Natural killer cell (primary cell): ENCODE measurements at regions not wholly inside any gene's neighbourhood (a gene's known extent, or its start where the extent isn't known, plus 50 kb on each side); places are given as distances from the start of the nearest gene placed in this dataset.

Experiments used
- ATAC-seq, 3 donors: fragments of 150-1000 bp in 2 of 3; fragments of 200-7000 bp in 1 of 3; cut with Tn5 transposase; 1 replicate in 1 of 3; 2 replicates in 2 of 3; pipeline ENCODE4 v1.10.0; 2021; ENCODE audit warnings: mild to moderate bottlenecking in 2 of 3, moderate library complexity in 2 of 3
- DNase-seq, 2 donors: peaks; one replicate each; pipeline versions ENCODE4 v3.0.0 to v3.0.0-alpha.2; 2013 to 2021; ENCODE audit warnings: mixed read lengths in 1 of 2
- H3K27ac ChIP-seq: one replicate; pipeline ENCODE4 v1.5.1; 2013; ENCODE audit warnings: mild to moderate bottlenecking, low read length
- H3K27me3 ChIP-seq: one replicate; pipeline ENCODE4 v1.6.1; 2013; ENCODE audit warnings: low read length; ENCODE audit not compliant: control insufficient read depth, insufficient read depth
- H3K36me3 ChIP-seq: one replicate; pipeline ENCODE4 v1.6.1; 2013; ENCODE audit warnings: low read length; ENCODE audit not compliant: control insufficient read depth, insufficient read depth
- H3K4me1 ChIP-seq: one replicate; pipeline ENCODE4 v1.6.1; 2013; ENCODE audit warnings: low read length; ENCODE audit not compliant: control insufficient read depth, insufficient read depth
- H3K4me3 ChIP-seq: one replicate; pipeline ENCODE4 v1.5.1; 2013; ENCODE audit warnings: low read length
- H3K9me3 ChIP-seq: one replicate; pipeline ENCODE4 v1.6.1; 2013; ENCODE audit warnings: low read length; ENCODE audit not compliant: control insufficient read depth, insufficient read depth
- H3K27ac Mint-ChIP-seq, 2 donors: one replicate each; pipeline ENCODE4 v1.8.0; 2022; ENCODE audit warnings: mild to moderate bottlenecking in 2 of 2, mixed read lengths in 2 of 2, moderate library complexity in 1 of 2
- H3K27me3 Mint-ChIP-seq, 2 donors: one replicate each; pipeline ENCODE4 v1.8.0; 2022; ENCODE audit warnings: low read depth in 2 of 2, mixed read lengths in 2 of 2
- H3K36me3 Mint-ChIP-seq: one replicate; pipeline ENCODE4 v1.8.0; 2022; ENCODE audit warnings: mixed read lengths
- H3K4me1 Mint-ChIP-seq, 2 donors: one replicate each; pipeline ENCODE4 v1.8.0; 2022; ENCODE audit warnings: mixed read lengths in 2 of 2
- H3K4me3 Mint-ChIP-seq: one replicate; pipeline ENCODE4 v1.8.0; 2022; ENCODE audit warnings: mild to moderate bottlenecking, moderate library complexity, mixed read lengths
- H3K9me3 Mint-ChIP-seq, 2 donors: one replicate each; pipeline ENCODE4 v1.8.0; 2022; ENCODE audit warnings: mixed read lengths in 2 of 2
- WGBS: methylation state at CpG from one replicate; pipeline ENCODE4 v1.1.7; 2013; ENCODE audit warnings: missing lambda C conversion rate; ENCODE audit not compliant: insufficient coverage; 5-methylcytosine and 5-hydroxymethylcytosine counted together
- intact Hi-C: fragments of 100-400 bp; cut with micrococcal nuclease; formaldehyde crosslinking; loops from one replicate; pipeline ENCODE4 v1.14.2; 2022
- TF ChIP-seq, protein P1 (sequence below): fragments of 200-600 bp; IDR thresholded peaks from one replicate; pipeline ENCODE4 v1.8.0; 2022; ENCODE audit warnings: antibody characterized with exemption

DNA sequence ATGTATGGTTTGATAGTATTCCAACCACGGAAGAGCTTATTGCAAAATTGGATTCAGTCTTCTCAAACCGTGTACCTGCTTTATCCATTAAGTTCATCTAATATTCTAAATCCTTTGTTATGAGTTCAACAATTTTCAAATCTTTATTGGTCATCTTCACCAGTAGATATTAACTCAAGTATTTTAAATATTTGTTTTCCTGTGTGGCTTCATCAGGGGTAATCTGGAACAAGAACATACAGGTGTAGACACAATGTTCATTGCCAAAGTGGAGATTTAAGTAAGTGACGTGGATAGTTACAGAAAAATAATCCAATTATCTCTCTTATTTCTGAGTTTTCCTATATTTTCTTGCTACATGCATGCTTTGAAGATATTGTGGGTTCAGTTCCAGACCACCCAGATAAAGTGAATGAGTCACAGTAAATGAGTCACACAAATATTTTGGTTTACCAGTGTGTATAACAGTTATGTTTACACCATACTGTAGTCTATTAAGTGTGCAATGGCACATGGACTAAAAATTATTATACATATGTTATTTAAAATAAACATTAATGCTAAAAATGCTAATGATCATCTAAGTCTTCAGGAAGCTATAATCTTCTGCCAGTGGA, 429.0 kb upstream of the POT1 start:
- no peak overlapping the region for H3K27ac ChIP-seq
- H3K36me3 ChIP-seq, result no peaks in the 10 kb centered on the region
- intact Hi-C loops, result no loop called here
- H3K36me3 Mint-ChIP-seq, result no peaks in the 10 kb centered on the region
- H3K27ac Mint-ChIP-seq, result no peak overlapping the region
- H3K9me3 ChIP-seq, result no peaks in the 10 kb centered on the region
- TF ChIP-seq, protein P1, sequence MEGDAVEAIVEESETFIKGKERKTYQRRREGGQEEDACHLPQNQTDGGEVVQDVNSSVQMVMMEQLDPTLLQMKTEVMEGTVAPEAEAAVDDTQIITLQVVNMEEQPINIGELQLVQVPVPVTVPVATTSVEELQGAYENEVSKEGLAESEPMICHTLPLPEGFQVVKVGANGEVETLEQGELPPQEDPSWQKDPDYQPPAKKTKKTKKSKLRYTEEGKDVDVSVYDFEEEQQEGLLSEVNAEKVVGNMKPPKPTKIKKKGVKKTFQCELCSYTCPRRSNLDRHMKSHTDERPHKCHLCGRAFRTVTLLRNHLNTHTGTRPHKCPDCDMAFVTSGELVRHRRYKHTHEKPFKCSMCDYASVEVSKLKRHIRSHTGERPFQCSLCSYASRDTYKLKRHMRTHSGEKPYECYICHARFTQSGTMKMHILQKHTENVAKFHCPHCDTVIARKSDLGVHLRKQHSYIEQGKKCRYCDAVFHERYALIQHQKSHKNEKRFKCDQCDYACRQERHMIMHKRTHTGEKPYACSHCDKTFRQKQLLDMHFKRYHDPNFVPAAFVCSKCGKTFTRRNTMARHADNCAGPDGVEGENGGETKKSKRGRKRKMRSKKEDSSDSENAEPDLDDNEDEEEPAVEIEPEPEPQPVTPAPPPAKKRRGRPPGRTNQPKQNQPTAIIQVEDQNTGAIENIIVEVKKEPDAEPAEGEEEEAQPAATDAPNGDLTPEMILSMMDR, result no peak
- no peaks in the 10 kb centered on the region for H3K4me1 ChIP-seq
- H3K9me3 Mint-ChIP-seq, result no peaks in the 10 kb centered on the region
- no peaks in the 10 kb centered on the region for H3K27me3 ChIP-seq
- no peak overlapping the region for H3K4me3 ChIP-seq
- no CpG with 5 or more reads among the region's 3 CpGs for WGBS
- no peaks in the 10 kb centered on the region for H3K4me1 Mint-ChIP-seq
- DNase-seq (no peak), ATAC-seq (no peak)
- no peak overlapping the region for H3K4me3 Mint-ChIP-seq
- no peaks in the 10 kb centered on the region for H3K27me3 Mint-ChIP-seq

DNA sequence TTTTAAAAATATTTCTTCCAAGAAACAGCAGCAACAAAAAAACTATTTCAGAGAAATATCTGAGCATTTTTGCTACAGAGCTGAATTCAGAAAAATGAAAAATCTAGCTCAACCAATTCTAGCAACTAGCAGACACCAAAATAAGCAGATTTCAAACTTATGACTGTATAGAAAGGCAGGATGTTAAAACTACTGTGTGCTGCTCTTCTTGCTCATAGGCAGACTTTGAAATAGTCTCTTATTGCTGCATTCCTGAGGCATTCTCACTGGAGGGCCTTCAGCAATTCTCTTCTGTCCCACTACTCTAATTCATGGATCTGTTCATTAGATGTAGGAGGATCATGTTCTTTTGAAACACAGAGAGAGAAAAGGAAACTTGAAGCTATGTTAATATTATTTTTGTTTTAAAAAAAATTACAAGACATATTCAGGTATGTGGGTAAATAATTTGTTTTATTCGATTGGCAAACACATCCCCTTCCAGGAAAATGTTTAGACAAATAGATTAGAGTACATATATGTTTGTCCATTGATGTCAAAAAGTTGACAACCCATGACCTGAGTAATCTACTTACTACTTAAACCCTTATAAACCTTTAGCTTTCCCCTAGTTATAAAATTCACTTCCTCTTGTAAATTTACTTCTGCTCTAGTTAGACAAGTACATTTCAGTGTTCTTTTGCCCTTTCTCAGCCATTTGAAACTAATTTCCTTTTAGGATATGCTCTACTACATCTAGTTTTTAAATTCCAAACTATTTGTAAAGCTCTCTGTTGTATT, 428.2 kb upstream of the POT1 start:
- ATAC-seq, result no peak
- Mint-ChIP-seq H3K4me3 (no peak overlapping the region), H3K9me3 (no peaks in the 10 kb centered on the region), H3K36me3 (no peaks in the 10 kb centered on the region), H3K27ac (no peak overlapping the region), H3K27me3 (no peaks in the 10 kb centered on the region), H3K4me1 (no peaks in the 10 kb centered on the region)
- DNase-seq, result no peak
- Histone ChIP-seq H3K36me3 (no peaks in the 10 kb centered on the region), H3K4me1 (no peaks in the 10 kb centered on the region), H3K27ac (no peak overlapping the region), H3K4me3 (no peak overlapping the region), H3K9me3 (no peaks in the 10 kb centered on the region), H3K27me3 (no peaks in the 10 kb centered on the region)
- no CpG with 5 or more reads among the region's 1 CpG for WGBS
- intact Hi-C loops, result no loop called here
- TF ChIP-seq, protein P1, result no peak

DNA sequence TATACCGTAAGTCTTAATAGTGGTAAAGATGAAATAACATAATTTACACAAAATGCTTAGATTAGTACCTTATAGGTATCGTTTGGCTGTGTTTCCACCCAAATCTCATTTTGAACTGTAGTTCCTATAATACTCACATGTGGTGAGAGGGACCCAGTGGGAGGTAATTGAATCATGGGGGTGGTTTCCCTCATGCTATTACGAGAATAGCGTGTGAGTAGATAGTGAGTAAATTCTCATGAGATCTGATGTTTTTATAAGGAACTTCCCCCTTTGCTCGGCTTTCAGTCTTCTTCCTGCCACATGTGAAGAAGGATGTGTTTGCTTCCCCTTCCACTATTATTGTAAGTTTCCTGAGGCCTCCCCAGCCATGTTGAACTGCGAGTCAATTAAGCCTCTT, 426.3 kb upstream of the POT1 start:
- intact Hi-C loops, result no loop called here
- H3K27me3 Mint-ChIP-seq, result no peaks in the 10 kb centered on the region
- no peaks in the 10 kb centered on the region for H3K36me3 ChIP-seq
- no peak overlapping the region for H3K4me3 Mint-ChIP-seq
- H3K4me1 ChIP-seq, result no peaks in the 10 kb centered on the region
- no peaks in the 10 kb centered on the region for H3K9me3 Mint-ChIP-seq
- ATAC-seq (peak in 1 of 3 donors; percentile 56), DNase-seq (no peak)
- H3K36me3 Mint-ChIP-seq, result no peaks in the 10 kb centered on the region
- no peaks in the 10 kb centered on the region for H3K4me1 Mint-ChIP-seq
- no peaks in the 10 kb centered on the region for H3K27me3 ChIP-seq
- TF ChIP-seq, protein P1, result no peak
- H3K9me3 ChIP-seq, result no peaks in the 10 kb centered on the region
- H3K27ac ChIP-seq, result no peak overlapping the region
- H3K4me3 ChIP-seq, result no peak overlapping the region
- no peak overlapping the region for H3K27ac Mint-ChIP-seq
- 24% methylated on average over 3 of the region's 6 CpGs for WGBS

DNA sequence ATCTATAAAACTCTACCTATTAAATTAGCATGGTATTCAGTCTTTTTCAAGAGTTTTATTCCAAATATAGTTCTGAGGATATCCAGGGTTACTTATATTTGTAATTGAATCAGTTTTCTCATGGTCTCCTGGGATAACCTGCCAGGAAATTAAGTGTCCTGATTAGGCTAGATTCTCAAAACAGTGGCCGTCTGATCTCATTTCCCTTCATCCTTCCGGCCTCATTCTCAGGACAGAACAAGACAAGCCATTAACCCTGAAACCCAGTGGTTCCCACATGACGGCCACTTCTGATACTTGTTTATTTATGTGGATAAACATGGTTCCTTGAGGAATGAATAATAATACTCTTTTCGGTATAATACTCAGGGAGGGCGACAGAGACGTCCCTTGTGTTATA, 417.6 kb upstream of the POT1 start:
- H3K27me3 ChIP-seq, result no peaks in the 10 kb centered on the region
- no peaks in the 10 kb centered on the region for H3K27me3 Mint-ChIP-seq
- H3K36me3 Mint-ChIP-seq, result no peaks in the 10 kb centered on the region
- H3K9me3 Mint-ChIP-seq, result no peaks in the 10 kb centered on the region
- H3K9me3 ChIP-seq, result no peaks in the 10 kb centered on the region
- no peak overlapping the region for H3K27ac Mint-ChIP-seq
- TF ChIP-seq, protein P1, result no peak
- H3K4me1 Mint-ChIP-seq, result no peaks in the 10 kb centered on the region
- no peaks in the 10 kb centered on the region for H3K36me3 ChIP-seq
- intact Hi-C loops, result no loop called here
- ATAC-seq (no peak), DNase-seq (no peak)
- 97% methylated on average over 5 of the region's 6 CpGs for WGBS
- no peak overlapping the region for H3K4me3 Mint-ChIP-seq
- H3K4me3 ChIP-seq, result no peak overlapping the region
- no peaks in the 10 kb centered on the region for H3K4me1 ChIP-seq
- H3K27ac ChIP-seq, result no peak overlapping the region
